Stimulated activated CD8-positive, alpha-beta memory T cell treated with anti-CD3 and anti-CD28 coated beads, Interleukin-4, amount 100 ng/mL, for 1 hour (primary cell): ENCODE measurements at regions not wholly inside any gene's neighbourhood (a gene's known extent, or its start where the extent isn't known, plus 50 kb on each side); places are given as distances from the start of the nearest gene placed in this dataset.

Source experiments
- DNase-seq, 2 donors: peaks; one replicate each; pipeline ENCODE4 v3.0.0-alpha.2; 2020; ENCODE audit warnings: low read depth in 2 of 2, low spot score in 1 of 2

GRCh38 chr13:84032116-84032515, 149.8 kb upstream of the SLITRK1 start:
- no peak for DNase-seq

GRCh38 chr13:84031120-84031519, 148.8 kb upstream of the SLITRK1 start:
- no peak for DNase-seq

DNA sequence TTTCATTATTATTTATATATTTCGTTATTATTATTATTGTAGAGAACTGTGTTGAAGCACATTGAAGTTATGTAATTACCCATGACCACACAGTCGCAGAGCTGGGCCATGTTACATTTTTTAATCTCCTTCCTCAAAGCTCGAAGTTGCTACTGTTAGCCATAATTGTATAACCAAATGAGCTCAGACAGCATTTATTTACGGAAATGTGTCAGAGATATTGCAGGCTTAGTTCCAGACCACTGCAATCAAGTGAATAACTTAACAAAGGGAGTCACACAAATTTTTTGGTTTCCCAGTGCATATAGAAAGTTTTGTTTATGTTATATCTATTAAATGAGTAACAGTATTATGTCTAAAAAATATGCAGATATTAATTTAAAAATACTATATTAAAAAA, 147.1 kb upstream of the SLITRK1 start:
- no peak for DNase-seq

- DNase-seq: no peak
Measured at GRCh38 chr13:84025824-84026223, 143.6 kb upstream of the SLITRK1 start.

GRCh38 chr13:83996415-83996814, 114.1 kb upstream of the SLITRK1 start:
- no peak for DNase-seq

DNA sequence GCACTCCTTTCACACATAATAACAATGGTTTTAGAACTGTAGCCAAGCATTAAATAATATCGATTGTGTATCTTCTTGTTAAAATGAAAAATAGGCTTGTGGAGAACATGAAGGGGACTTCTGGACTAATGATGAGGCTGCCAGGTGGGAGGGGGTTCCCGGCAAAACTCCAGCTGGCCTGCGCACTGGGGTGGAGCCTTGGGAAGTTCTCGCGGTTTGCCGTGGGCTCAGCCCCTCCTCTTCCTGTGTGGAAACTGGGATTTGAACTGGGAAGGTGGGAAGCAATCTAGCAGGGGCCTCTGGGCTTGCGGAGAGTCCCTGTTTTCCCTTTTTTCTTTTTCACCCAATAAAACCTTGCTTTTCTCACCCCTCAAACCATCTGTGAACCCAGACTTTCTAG, 113.7 kb upstream of the SLITRK1 start:
- no peak for DNase-seq

GRCh38 chr13:83992566-83993358, 110.5 kb upstream of the SLITRK1 start:
- DNase-seq: no peak

DNA sequence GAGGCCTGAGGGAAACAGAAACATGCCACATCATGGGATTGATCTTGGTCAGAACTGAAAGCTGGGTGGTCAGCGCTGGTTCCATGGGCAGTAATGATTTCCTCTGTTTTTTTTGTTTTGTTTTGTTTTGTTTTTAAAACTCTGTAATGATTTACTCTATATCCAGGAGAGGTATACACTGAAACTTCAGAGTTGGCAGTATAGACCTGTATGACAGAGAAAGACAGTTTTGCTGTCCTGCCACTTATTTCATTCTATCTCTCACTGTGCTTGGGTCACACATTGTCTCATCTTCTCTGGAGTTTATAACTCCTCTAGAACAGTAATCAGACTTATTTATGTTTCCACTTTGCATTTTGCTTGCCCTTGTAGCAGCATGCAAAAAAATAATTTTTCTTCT, 105.1 kb upstream of the SLITRK1 start:
- no peak for DNase-seq

GRCh38 chr13:83984793-83985192, 102.5 kb upstream of the SLITRK1 start:
- no peak for DNase-seq

DNA sequence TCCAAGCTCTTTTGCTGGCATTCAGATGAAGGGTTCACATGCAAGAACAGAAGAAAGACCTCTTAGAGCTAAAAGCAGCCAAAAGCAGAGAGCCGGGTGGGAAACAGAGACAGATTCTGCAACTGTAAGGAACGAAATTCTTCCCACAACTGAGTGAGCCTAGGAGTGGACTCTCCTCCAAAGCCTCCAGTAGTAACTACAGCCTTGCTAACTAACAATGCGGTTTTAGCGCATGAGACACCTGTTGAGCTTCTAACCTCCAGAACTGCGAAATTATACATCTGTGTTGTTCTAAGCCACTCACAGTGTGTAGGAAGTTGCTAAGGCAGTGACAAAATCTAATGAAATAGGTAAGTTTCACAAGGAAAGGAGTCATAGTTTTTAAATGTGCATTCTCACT, 98.1 kb upstream of the SLITRK1 start:
- no peak for DNase-seq

DNA sequence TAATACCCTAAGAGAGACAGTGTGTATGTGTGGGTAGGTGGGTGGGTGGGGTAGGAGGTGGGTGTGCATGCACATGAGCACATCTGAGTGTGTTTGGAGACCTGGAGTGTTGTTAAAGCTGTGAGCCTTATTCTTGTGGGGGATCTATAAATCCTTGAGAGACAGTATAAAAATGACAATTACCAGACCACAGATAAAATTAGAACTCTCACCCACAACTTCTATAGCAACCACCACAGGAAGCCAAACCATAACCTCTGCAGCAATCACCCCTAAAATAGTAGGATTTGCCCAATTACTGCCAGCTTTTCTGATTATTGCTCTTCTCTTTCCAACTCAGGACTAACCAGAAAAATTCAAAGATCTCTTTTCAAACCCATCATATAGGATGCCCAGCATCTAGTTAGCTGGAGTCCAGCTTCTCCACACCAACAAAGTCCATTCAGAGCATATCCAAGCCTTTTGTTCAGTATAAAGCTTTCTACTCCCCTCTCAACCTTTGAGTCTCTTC, 93.4 kb upstream of the SLITRK1 start:
- no peak for DNase-seq

- no peak for DNase-seq
Measured at GRCh38 chr13:83958531-83958930, 76.3 kb upstream of the SLITRK1 start.

GRCh38 chr13:83955011-83955410, 72.7 kb upstream of the SLITRK1 start:
- DNase-seq: no peak

GRCh38 chr13:83953916-83954315, 71.6 kb upstream of the SLITRK1 start:
- DNase-seq: no peak

- no peak for DNase-seq
Measured at GRCh38 chr13:83950293-83950692, 68.0 kb upstream of the SLITRK1 start.

GRCh38 chr13:83943530-83944279, 61.4 kb upstream of the SLITRK1 start:
- DNase-seq: no peak

DNA sequence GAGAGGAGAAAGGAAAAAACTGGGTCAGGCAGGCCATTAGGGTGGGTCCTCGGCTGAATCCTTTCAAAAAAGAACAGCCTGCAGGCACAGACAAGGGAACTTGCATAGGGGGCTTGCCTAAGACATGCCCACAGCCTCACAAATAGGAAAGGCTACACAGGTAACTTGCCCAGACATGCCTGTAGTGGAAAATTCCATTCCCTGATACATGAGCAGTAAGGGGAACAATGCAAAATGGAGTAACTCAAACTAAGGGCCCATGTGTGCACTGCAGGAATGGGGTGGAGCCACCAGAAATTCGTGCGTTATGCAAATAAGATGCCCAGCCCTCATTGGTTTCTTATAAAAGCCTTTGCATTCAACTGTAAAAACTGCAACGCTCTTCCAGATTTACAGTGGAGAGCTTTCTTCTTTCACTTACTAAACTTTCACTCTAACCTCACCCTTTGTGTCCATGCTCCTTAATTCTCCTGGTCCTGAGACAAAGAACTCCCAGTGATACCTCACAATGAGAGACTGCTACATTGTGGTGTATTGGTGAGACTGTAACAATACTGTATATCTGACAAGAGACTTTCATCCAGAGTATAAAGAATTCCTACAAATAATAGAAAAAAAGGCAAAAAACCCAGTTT, 59.5 kb upstream of the SLITRK1 start:
- no peak for DNase-seq

GRCh38 chr13:83940742-83941141, 58.5 kb upstream of the SLITRK1 start:
- no peak for DNase-seq

- DNase-seq: no peak
Measured at GRCh38 chr13:83937579-83937978, 55.3 kb upstream of the SLITRK1 start.

- DNase-seq: no peak
Measured at GRCh38 chr13:83935566-83935965, 53.3 kb upstream of the SLITRK1 start.
